HG02798 (cell line): ENCODE measurements at regions not wholly inside any gene's neighbourhood (a gene's known extent, or its start where the extent isn't known, plus 50 kb on each side); places are given as distances from the start of the nearest gene placed in this dataset.
"Not testable (repeated sequence)": the region's sequence is repeated elsewhere in the genome, so short reads cannot be mapped to it uniquely, and the experiment has no call there.

Experiments used
- ATAC-seq: cut with Tn5 transposase; IDR thresholded peaks from one replicate; pipeline ENCODE4 v1.9.1; 2021; ENCODE audit warnings: mild to moderate bottlenecking; ENCODE audit not compliant: unreplicated experiment, poor library complexity

- no peak for ATAC-seq
Observed at GRCh38 chr7:96770758-96771157, 61.1 kb upstream of the SEM1 start.

GRCh38 chr7:96772139-96772694 is 62.6 kb upstream of the SEM1 start:
- ATAC-seq, result no peak

- ATAC-seq, result no peak
Observed at GRCh38 chr7:96773483-96773882, 63.8 kb upstream of the SEM1 start.

GRCh38 chr7:96774358-96774757 is 64.7 kb upstream of the SEM1 start:
- ATAC-seq, result no peak

- ATAC-seq, result no peak
Observed at GRCh38 chr7:96775046-96775445, 65.4 kb upstream of the SEM1 start.

- no peak for ATAC-seq
Observed at GRCh38 chr7:96778263-96778662, 68.6 kb upstream of the SEM1 start.

- ATAC-seq, result no peak
Observed at GRCh38 chr7:96781919-96782318, 72.3 kb upstream of the SEM1 start.

GRCh38 chr7:96782686-96783298 is 73.1 kb upstream of the SEM1 start:
- not testable (repeated sequence) for ATAC-seq

GRCh38 chr7:96784597-96784996 is 75.0 kb upstream of the SEM1 start:
- ATAC-seq, result no peak

- ATAC-seq, result no peak
Observed at GRCh38 chr7:96786261-96786997, 76.8 kb upstream of the SEM1 start.

GRCh38 chr7:96786998-96787395 is 77.4 kb upstream of the SEM1 start:
- no peak for ATAC-seq

GRCh38 chr7:96789914-96790313 is 80.3 kb upstream of the SEM1 start:
- no peak for ATAC-seq

GRCh38 chr7:96792115-96792514 is 82.5 kb upstream of the SEM1 start:
- ATAC-seq, result no peak

- ATAC-seq, result no peak
Observed at GRCh38 chr7:96794063-96794462, 84.4 kb upstream of the SEM1 start.

GRCh38 chr7:96800122-96800521 is 90.5 kb upstream of the SEM1 start:
- no peak for ATAC-seq

GRCh38 chr7:96800824-96801223 is 91.2 kb upstream of the SEM1 start:
- ATAC-seq, result no peak

GRCh38 chr7:96819111-96819700 is 109.6 kb upstream of the SEM1 start:
- ATAC-seq, result no peak

- not testable (repeated sequence) for ATAC-seq
Observed at GRCh38 chr7:96821131-96821530, 111.5 kb upstream of the SEM1 start.

- ATAC-seq, result no peak
Observed at GRCh38 chr7:96822824-96823223, 113.2 kb upstream of the SEM1 start.

GRCh38 chr7:96823274-96823673 is 113.6 kb upstream of the SEM1 start:
- no peak for ATAC-seq

GRCh38 chr7:96824686-96825085 is 115.0 kb upstream of the SEM1 start:
- no peak for ATAC-seq
